ENCODE measurements at regions not wholly inside any gene's neighbourhood (a gene's known extent, or its start where the extent isn't known, plus 50 kb on each side); places are given as distances from the start of the nearest gene placed in this dataset.
"Not testable (repeated sequence)": the region's sequence is repeated elsewhere in the genome, so short reads cannot be mapped to it uniquely, and the experiment has no call there.

DNA sequence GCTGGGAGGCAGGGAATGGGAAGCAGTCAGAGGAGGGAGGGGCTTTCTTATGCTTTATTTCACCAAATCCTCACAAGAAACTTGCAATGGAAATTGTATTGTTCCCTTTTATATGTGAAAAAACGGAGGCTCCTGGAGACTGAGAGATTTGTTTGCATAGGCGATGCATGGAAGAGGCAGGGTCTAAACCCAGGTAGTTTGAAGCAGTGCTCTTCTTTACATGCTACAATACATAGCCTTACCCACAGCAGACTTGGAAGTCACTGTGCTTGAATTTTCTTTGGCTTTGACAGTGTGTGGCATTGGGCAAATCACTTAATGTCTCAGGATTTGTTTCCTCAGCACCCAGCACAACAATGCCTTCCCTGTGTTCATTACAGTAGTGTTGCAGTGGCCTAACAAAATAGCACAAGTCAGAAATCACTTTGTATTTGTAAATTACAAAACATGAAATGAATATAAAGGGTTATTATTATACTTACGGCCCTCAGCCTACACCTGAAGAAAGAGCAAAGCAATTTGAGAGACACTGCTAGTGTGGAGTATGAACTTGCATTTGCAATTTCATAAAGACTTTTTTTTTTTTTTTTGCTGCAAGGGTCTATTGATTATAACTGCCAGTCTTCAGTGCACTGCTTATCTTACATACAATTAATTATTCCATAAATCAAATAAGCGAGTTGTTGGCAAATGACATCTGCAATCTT is 646.4 kb upstream of the KCNMB2 start:
- no peak for DNase-seq

- no peak for DNase-seq
Observed at GRCh38 chr3:177890359-177890683, 645.9 kb upstream of the KCNMB2 start.

- DNase-seq, result not testable (repeated sequence)
Observed at GRCh38 chr3:177891569-177891968, 644.7 kb upstream of the KCNMB2 start.

- no peak for DNase-seq
Observed at GRCh38 chr3:177893331-177893730, 642.9 kb upstream of the KCNMB2 start.

DNA sequence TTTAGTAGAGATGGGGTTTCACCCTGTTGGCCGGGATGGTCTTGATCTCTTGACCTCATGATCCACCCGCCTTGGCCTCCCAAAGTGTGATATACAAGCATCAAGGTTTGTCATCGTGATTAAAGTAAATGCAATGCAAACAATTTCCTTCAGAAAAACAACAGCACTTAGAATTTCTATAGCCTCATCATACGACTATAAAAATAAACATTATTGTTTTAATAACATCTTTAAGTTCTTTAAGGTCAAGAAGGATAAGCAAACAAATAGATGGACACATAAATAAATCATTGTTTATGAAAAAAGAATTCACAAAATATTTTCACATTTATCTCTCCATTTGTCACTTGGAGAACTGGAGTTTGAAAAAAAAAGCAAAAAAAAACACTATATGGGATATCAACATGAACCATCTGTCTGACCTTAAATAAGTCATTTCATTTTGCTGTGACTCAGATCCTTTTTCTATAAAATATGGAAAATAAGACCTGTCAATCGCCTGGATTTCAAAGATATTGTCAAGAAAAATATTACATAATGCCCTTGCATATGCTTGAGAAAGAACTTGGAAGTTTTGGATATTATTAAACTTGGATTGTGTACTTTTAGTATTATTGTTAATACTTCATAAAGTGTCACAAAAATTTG is 642.0 kb upstream of the KCNMB2 start:
- DNase-seq, result no peak

GRCh38 chr3:177898185-177898584 is 638.1 kb upstream of the KCNMB2 start:
- DNase-seq, result no peak

- DNase-seq, result no peak
Observed at GRCh38 chr3:177899275-177900067, 636.8 kb upstream of the KCNMB2 start.

DNA sequence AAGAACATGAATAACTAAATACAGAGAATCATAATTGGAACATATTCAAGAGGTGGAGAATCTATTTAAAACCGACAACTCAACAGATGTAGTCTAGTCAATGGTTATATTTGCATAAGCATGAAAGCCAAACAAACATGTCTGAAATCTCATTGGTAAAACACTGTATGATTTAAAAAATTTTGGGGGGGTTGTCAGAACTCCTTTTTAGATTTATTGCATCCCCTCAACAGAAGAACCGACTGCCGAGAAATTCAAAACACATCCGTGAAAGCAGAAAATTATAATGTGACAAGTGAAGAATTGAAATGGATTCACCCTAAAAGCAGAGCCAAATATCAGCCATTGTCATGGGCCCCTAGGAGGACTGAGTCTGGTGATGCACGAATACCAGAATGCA is 633.4 kb upstream of the KCNMB2 start:
- no peak for DNase-seq

- no peak for DNase-seq
Observed at GRCh38 chr3:177904621-177905020, 631.6 kb upstream of the KCNMB2 start.

DNA sequence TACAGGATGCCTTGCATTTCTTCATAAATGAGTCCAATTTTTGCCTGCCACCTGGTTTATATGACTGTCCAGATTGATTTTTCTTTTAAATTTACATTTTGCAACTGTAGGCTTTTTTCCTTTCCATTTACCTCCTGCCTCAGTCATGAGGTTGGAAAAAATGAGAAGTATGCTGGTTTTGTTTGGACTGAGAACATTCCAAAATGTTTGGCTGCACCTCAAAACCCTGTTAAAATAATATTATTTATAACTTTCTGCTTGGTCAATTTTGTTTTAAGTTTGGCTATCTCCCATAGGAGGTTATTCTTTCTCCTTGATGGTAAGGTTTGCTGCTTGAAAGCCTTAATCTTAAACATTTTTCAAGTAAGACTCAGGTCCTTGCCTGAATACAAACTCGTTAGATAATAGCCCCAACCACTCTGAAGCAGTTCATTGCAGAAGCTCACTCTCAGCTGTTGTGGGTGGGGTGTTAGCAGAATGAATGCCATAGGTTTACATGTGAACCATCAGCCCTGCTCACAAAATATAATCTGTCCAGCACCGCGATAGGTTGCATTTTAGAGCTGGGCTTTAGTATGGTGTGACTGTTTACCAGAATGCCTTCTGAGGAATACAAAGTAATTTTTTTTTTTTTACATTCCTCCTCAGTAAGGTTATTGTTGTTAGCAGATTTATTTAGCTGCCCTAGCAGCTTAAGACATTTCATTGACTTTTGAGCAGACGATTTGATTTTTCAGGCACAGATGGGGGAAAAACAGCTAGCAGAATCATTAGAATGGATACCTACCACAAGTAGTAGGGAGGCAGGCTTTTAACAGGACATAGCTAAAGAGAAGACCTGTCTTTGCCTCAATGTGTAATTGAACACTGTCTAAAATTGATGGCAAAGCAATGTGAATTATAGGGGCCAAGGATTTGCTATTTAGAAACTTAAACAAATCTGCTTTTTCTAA is 630.8 kb upstream of the KCNMB2 start:
- DNase-seq, result peak; percentile 28

- peak; percentile 47 for DNase-seq
Observed at GRCh38 chr3:177906126-177906511, 630.1 kb upstream of the KCNMB2 start.

DNA sequence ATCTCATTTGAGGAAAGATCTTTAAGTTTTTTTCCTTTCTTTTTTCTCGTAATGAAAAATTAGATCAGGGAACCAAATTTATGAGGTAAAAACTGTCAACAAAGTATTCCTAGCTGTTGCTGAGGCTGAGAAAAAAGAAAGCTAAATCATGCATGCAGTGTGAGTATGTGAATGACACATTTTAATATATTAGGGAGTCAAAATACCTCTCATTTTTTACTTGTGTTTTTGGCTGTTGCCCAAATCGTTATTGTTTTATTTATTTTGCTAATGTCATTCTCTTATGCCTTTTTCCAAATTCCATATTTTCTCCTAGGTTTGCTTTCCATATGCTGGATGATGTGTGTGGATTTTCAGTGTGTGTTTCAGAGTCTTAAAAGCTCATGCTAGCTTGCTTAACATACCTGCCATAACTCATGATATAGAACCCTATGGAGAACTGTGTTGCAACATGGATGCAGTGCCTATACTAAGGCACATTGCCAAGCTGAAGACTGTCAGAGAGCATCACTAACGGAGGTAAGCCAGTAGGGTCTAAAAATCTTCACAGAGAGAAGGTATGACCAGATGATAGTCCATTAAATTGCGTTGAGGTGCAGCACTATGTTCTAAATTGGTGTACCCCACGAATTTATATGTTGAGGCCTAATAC is 629.5 kb upstream of the KCNMB2 start:
- DNase-seq, result no peak

DNA sequence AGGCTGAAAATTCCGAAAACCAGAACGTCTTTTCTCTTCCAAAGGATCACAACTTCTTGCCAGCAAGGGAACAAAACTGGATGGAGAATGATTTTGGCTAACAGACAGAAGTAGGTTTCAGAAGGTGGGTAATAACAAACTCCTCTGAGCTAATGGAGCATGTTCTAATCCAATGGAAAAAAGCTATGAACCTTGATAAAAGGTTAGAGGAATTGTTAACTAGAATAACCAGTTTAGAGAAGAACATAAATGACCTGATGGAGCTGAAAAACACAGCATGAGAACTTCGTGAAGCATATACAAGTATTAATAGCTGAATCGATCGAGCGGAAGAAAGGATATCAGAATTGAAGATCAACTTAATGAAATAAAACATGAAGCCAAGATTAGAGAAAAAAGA is 626.7 kb upstream of the KCNMB2 start:
- DNase-seq, result not testable (repeated sequence)

GRCh38 chr3:177914224-177914623 is 622.0 kb upstream of the KCNMB2 start:
- DNase-seq, result no peak

DNA sequence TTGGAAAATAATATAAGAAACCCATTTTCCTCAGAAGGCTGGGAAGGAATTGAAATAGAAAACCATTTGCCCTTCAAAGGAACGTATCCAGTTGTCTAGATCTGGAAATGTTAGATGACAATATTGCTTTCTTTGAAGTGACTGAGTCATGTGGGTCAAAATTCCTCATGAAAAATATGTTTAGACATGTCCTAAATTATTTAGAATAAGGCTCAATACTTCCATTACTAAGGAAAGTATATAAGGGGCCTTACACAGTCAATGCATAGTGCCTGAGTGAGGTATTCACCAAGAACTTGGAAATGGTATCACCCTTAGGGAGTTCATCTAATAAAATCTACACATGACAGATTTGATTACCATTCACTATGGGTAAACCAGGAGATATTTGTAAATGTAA is 619.8 kb upstream of the KCNMB2 start:
- DNase-seq, result no peak

GRCh38 chr3:177917234-177917861 is 618.9 kb upstream of the KCNMB2 start:
- no peak for DNase-seq

DNA sequence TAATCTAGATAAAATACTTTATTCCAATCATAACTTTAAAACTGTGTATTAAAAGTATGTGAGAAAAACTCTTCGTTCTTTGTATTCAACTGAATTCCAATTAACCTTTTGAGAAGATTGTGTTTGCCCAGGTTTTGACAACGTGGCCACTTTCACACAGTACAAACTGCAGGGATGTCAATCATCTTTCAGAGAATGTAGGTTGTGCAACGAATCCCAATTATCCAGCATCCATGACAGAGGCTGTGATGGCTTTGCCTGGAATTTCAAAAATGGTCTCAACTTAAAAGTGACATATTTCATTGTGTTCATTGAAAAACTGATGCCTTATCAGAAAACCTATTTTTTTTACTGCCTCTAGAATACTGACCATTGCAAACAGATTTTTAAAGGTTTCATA is 615.1 kb upstream of the KCNMB2 start:
- DNase-seq, result no peak

GRCh38 chr3:177924261-177924660 is 612.0 kb upstream of the KCNMB2 start:
- DNase-seq, result no peak

- DNase-seq, result no peak
Observed at GRCh38 chr3:177928172-177928873, 607.9 kb upstream of the KCNMB2 start.

DNA sequence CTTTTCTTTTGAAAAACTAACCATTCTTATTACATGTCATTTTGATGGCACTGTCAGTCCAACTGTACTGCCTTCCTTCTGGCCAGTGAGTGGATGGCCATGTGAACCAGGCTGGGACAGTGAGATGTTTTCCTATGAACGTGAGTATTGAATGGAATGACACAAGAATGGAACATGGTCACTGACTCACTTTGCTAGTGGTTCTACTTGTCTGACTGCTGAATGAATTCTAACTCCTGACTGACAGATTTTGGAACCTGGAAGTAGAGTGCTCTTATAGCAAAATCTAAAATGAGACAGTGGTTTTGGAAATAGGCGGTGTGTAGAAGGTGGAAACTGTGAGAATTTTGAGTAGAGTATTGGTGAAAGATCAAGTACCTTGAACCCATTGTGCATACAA is 606.9 kb upstream of the KCNMB2 start:
- no peak for DNase-seq

DNA sequence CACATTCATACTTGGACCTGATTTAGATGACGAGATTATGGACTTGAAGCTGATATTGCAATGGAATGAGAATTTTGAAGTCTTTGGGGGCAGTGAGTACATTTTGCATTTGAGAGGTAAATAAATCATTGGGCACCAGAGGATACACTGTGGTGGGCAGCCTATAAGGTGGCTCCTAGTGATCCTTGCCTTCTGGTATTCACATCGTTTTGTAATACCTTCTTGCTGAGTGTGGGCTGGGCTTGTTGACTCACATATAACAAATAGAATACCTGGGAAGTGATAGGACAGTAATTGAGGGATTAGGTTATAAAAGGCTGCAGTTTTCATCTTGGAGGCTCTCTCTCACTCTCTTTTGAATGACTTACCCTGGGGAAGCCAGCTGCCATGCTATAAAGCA is 605.5 kb upstream of the KCNMB2 start:
- no peak for DNase-seq

All from retina (tissue), 1 donor.